ENCODE measurements at regions not wholly inside any gene's neighbourhood (a gene's known extent, or its start where the extent isn't known, plus 50 kb on each side); places are given as distances from the start of the nearest gene placed in this dataset.

DNA sequence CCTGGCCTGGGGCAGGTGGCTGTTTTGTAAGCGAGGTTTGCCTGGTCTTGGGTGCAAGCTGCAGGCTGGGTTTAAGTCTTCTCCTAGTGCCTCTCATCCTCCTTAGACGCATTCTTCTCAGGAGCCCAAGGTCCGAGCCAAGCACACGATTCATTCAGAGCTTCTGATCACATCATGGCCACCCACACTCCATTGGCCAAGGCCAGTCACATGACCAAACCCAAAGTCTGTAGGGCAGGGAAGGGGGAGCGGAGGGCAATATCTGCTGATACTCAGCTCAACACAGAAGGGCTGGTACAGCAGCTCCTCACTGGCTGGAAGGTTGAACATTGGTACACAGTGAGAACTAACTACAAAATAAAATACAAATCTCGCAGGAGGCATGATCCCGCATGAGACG, 177.2 kb upstream of the AFDN start:
- TF ChIP-seq POLR2AphosphoS5 (IDR thresholded peaks at IDR 0.05; ENCODE audit: low read depth, low read length) (no peak), POLR2A (IDR thresholded peaks at IDR 0.05; ENCODE audit: low read depth, low read length) (no peak), TAF1 (IDR thresholded peaks at IDR 0.05; ENCODE audit: borderline replicate concordance, low read depth, low read length) (no peak)
